T1000 (cell line): ENCODE measurements at regions not wholly inside any gene's neighbourhood (a gene's known extent, or its start where the extent isn't known, plus 50 kb on each side); places are given as distances from the start of the nearest gene placed in this dataset.
"Not testable (repeated sequence)": the region's sequence is repeated elsewhere in the genome, so short reads cannot be mapped to it uniquely, and the experiment has no call there.

Experiments
- DNase-seq: peaks from one replicate; lab custom pipeline; 2025; ENCODE audit warnings: mixed read lengths; lab: John Stamatoyannopoulos, UW

DNA sequence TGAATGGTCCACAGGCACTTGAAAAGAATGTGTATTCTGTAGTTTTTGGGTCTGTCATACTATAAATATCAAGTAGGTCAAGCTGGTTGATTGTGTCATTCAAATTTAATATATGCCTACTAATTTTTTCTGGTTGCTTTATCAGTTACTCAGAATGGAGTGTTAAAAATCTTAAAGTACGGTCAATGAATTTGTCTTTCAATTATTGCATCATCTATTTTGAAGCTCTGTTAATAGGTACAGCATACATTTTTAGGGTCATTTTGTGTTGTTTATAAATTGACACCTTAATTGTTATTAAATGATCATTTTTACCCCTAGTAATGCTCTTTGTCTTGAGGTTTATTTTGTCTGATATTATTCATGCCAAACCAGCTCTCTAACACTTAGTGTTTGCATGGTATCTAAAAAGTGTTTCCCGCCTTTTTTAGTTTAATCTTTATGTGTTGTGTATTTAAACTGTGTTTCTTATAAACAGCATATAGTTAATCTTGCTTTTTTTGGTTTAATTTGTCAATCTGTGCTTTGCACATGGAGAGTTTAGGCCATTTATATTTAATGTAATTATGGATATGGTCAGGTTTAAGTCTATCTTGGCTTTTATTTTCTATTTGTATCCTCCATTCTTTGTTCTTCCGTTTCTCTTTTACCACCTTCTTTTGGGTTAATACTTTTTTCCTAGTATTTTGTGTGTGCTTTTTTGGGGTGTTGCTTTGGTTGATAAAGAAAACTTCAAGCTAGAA, 204.9 kb upstream of the EEF2KMT start:
- DNase-seq = no peak

DNA sequence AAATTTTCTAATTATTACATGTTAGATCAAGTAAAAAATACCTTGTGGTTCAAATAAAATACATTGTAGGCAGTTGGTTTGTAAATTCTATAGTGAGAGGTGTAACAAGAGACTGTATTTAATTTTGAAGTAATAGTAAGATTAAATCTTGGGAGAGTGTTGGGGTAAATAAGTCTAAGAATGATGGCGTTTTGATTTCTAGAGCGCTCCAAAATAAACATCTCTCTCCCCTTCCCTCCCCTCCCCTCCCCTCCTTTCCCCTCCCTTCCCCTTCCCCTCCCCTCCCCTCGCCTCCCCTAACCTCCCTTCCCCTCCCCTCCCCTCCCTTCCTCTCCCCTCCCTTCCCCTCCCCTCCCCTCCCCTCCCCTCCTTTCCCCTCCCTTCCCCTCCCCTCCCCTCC, 200.6 kb upstream of the EEF2KMT start:
- no peak for DNase-seq

DNA sequence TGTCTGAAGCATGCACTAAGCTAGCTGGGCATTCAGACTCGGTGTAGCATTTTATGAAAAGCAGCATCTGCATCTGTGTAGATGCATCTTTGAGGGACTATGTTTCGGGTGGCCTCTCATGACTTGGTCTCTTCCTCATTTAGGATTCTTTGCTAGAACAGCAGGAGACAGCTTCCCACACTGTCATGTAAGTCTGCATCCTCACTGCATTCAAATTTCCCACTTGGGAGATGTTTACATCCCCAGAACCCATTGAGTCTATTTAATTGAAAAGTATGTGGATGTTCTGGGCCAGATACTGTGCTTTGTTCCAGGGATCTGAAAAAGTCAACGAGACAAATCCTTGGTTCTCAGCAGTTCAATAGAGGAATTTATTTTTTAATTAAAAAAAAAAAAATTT, 198.6 kb upstream of the EEF2KMT start:
- no peak for DNase-seq

DNA sequence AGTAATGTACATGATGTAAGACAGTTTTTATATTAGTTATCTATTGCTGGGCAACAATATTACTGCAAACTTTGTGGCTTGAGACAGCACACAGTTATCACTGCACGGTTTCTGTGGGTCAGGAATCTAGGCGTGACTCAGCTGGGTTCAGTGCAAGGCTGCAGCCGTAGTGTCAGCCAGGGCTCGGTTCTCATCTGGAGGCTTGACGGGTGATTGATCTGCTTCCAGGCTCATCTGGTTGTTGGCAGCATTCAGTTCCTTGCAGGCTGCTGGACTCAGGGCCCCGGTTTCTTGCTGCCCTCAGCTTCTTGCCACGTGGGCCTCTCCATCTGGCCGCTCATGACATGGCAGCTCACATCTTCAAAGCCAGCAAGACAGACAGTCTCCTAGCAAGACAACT, 197.7 kb upstream of the EEF2KMT start:
- not testable (repeated sequence) for DNase-seq

DNA sequence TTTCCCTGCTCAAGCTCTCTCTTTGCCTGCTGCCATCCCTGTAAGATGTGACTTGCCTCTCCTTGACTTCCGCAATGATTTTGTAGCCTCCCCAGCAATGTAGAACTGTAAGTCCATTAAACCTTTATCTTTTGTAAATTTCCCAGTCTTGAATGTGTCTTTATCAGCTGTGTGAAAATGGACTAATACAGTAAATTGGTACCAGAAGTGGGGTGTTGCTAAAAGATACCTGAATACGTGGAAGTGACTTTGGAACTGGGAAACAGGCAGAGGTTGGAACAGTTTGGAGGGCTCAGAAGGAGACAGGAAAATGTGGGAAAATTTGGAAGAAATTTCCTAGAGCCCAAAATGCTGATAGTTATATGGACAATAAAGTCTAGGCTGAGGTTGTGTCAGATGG, 184.6 kb upstream of the EEF2KMT start:
- DNase-seq = not testable (repeated sequence)

DNA sequence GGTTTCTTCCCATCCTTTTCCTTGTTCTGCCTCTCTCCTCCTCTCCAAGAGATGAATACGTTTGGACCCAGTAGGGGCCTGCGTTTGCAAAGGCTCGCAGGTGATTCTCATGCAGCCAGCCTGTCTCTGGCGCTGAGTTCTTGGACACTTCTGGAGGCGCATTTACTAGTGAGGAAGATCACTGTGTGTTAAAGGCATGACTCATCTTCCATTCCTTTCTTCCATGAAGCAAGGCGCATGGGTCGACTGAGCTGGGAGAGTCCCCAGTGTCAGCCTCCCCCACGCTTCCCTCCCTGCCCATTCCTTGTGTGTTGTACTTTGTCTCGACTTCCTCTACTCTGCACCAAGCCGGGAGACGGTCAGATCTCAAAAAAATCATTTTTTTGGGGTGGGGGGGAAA, 159.9 kb upstream of the EEF2KMT start:
- no peak for DNase-seq

DNA sequence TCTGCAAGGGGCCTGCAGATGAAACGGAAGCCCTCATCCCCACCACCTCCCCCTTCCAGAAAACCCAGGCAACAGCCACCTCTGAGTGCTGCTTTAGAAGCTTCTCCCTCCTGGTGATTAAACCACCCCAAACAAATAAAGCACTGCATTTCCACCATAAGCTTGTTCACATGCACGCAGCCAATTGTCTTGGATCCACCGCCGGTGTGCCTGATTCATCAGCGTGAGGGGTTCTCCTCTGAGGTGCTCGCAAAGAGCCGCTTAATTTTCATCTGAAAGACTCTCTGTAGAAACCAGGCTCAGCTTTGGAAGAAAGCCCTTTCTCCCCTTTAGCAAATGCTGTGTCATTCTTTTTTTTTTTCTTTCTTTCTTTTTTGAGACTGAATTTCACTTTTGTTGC, 155.2 kb upstream of the EEF2KMT start:
- no peak for DNase-seq

DNA sequence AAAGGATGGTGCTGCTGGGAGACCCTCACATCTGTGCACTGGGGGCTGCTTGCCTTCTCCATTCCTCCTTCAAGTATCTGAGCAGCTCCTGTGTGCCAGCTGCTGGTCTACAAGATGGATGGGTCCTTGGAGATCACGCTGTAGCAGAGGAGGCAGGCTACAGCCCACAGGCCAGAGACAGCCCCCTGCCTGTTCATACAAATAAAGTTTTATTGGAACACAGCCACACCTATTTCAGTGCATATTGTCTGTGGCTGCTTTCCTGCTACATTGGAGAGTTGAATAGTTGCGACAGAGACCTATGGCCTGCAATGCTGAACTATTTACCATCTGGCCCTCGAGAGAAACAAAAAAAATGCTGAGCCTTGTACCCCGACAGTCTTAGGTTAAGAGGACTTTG, 149.8 kb upstream of the EEF2KMT start:
- DNase-seq = not testable (repeated sequence)

DNA sequence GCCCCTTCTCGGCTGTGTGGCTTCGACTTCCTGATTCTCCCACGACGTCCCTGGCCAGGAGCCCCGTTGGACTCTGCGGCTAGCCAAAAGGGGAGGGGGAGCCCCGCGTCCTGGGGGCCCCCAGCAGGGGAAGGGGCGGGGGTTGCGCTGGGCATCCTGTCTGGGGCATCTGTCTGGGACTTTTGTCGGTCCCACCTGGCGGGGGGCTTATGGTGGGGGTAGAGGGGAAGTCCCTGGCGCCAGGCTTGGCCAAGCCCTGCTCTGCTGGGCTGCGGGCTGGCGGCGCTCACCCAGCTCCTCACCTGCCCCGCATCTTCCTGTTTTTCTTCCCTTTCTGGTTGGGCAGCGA, 142.7 kb upstream of the EEF2KMT start:
- not testable (repeated sequence) for DNase-seq

DNA sequence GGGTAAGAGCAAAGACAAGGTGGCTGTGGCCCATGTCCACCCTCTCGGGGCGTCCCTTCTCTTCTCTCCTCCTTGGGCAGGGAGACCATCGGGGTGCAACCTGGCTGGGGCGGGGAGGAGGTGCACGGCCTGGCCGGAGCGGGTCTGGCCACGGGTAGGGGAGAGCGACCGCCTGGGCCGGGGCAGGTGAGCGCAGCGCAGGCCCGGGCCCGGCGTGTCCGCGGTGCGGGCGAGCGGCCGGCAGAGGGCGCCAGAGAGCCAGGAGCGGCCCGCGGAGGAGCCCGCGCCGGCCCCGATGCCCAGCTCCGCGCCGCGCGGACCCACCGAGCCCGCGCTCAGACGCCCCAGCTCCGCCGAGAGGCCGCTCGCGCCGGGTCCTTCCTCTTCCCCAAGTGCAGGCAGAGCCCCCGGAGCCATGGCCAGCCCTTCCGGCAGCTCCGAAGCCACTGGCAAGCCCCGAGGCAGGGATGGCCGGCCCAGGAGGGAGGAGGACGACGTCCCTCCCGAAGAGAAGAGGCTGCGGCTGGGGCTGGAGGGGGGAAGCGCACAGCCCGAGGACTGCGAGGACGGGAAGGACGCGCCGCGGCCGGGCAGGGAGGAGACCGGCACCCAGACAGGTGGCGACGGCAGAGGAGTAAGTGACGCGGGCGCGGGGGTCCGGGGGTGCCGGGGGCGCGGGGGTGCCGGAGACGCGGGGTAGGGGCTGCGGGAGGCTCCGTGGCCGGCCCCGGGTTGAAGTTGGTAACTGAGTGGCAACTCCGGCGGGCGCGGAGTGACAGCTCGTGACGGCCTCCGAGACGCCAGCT, 142.1 kb upstream of the EEF2KMT start:
- not testable (repeated sequence) for DNase-seq

DNA sequence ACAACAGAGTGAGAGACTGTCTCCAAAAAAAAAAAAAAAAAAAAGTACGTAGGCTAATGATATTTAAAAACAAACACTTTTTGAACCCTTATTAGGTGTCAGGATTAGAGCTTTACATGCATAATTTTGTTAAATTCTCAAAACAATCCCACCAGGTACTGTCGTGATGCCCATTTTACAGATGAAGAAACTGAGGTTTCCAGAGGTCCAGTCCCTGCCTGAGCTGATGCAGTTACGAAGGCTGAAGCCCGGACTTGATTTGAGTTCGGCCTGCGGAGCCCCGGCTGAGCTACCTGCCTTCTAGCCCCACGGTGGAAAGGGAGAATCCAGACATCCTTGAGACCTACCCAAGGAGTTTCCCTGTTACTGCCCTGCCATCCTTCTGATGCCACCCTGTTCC, 137.5 kb upstream of the EEF2KMT start:
- no peak for DNase-seq

DNA sequence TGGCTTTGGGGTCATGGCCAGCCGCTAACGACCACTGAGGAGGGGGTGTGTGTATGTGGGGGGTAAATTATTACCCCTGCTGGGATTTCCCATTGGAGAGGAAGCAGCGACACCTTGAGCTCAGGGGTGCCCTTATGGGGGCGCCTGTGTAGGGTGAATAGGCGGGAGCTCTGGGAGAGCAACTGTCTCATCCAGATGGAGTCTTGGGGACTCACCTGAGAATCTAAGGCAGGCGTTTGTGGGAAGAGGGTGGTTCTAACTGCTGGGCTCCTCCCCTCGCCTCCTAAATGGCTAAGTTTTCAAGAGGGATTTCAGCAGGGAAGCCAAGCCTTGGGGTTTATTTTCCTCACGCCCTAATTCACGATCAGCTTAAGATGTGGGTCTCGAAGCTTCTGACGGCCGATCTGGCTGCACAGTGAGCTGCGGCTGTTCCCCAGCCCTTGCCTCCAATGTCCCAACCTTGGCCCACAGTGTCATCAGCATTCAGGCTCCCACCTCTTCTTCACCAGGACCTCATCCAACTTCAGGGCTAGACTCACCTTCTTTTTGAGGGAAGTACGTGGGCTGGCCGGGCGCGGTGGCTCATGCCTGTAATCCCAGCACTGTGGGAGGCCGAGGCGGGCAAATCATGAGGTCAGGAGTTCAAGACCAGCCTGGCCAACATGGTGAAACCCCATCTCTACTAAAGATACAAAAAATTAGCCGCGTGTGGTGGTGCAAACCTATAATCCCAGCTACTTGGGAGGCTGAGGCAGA, 136.9 kb upstream of the EEF2KMT start:
- DNase-seq = no peak

DNA sequence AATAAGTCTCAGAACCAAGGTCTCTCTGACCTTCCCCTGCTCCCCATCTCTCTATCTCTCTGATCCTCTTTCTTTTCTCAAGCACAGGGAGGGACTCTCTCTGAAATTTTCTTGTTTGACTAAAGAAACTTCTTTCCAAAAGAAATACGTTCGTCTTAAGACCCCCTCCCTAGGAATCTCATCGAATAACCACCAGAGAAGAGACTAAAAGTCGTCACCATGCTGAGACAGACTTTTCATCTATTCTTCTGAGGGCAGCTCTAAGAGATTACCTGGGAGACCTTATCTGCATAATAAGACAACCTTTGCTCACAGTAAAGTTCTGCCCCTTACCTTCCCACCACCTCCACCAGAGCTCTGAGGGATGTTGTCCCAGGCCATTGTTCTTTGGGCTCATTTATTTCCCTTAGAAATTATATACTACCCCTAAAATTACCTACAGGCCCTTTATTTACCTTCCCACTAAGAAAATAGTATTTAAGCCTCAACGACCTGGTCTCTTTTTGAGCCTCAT, 133.7 kb upstream of the EEF2KMT start:
- no peak for DNase-seq

DNA sequence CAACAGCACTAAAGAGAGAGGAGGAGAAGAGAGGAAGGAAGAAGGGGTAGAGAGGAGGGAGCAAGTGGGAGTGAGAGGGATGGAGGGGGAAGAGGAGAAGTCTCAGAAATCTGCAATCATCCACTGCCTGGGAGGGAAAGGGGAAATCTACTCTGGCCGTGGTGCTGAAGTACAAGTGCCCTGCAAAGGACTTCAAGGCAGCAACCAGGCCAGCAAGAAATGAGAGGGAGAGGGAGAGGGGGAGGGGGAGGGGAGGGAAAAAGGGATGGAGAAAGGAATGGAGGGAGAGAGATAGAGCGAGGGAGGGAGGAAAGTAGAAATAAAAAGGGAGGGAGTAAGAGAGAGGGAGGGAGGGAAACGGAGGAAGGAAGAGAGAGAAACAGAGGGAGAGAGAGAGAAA, 130.8 kb upstream of the EEF2KMT start:
- no peak for DNase-seq

DNA sequence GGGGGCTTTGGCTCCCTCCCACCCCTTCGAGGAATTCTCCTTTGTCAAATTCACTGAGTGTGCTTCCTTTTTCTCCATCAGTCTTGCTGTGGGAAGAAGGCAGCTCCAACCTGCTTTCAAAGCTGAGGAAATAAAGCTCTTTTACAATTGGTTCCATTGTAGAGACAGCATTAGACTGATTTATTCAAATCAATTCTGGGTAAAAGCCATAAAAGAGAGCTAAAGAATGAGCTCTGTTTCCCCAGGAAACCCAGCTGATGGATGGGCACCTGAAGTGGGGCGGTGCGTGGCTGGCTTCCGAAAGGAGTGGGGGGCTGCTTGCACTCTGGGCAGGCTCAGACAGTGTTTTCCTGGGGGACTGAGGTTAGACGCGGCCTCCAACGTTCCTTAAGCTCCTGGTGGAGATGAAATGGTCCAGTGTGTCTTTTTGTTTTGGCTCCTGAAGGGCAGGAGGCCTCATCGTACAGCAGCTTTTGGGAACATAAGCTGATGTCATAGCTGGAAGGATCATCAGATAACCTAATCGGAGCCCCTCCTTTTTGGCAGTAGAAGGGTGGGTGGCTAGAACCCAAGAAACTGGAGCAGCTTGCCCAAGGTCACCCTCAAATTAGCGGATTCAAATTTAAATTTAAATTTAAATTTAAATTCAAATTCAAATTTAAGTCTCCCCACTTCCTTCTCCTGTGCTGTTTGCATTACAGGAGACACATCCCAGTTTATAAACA, 128.5 kb upstream of the EEF2KMT start:
- DNase-seq = no peak

DNA sequence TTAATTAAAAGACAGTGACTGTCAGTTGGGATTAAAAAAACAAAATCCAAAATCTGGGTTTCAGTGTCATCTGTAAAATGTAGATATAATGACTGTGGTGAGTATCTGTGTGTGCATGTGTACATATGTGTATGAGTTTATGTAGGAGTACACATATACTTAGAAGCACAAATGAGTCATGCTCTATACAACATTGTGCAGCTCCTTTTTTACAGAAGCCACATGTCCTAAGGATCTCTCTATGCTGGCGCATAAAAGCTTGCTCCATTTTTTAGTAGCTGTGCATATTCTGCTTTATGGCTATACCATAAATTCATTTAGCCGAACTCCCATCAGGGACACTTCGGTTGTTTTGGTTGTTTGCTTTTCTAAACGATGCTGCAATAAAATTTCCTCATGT, 125.2 kb upstream of the EEF2KMT start:
- DNase-seq = no peak

DNA sequence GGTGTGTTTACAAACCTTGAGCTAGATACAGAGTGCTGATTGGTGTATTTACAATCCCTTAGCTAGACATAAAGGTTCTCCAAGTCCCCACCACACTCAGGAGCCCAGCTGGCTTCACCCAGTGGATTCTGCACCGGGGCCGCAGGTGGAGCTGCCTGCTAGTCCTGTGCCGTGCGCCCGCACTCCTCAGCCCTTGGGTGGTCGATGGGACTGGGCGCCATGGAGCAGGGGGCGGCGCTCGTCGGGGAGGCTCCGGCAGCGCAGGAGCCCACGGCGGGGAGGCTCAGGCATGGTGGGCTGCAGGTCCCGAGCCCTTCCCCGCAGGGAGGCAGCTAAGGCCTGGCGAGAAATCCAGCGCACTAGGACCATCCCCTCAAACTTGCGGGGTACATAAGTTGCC, 124.2 kb upstream of the EEF2KMT start:
- DNase-seq = not testable (repeated sequence)

DNA sequence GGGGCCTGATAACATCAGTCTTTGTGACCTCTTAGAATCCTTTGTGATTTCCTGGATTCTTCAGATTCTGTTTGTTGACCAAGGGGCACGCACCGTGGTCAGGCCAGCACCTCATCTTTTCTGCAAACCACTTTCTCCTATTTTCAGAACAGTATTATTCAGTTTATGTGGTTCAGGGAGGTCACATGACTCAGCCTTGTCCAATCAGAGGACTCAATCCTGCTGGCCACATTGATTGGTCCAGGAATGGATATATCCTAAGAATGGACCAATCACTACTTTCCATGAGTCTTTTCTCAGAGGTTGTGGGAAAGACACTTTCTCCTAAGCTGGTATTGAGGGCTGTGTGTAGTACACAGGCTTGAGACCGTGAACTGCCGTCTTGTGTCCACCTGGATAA, 123.1 kb upstream of the EEF2KMT start:
- no peak for DNase-seq

DNA sequence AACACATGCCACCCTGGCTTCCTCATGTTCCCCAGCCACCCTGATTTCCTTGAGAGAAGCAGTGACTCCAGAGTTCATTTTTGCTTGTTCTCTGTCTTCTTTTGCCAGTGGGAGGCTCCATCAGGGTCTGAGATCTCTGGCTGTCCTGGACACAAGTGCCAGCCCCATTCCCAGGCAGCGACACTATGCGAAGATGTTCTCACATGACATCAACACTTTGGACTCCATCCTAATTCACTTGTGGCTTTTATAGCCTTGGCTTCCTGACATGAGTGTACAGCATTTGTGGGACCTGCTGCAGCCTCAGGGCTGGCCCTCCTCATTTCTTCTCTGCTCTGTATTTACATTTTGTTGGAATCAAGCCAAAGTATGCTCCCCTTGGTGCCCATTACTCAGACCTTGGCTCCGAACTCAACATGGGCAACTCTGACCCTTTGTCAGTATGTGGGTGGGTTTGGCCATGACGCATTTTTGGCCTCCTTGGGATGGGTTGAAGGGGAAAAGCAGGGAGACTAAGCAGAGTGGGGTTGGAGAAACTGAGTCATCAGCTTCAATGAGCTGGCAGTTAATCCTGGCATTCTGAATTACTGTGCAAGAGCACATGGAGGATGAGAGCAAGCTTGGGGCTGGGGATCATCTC, 119.0 kb upstream of the EEF2KMT start:
- no peak for DNase-seq

DNA sequence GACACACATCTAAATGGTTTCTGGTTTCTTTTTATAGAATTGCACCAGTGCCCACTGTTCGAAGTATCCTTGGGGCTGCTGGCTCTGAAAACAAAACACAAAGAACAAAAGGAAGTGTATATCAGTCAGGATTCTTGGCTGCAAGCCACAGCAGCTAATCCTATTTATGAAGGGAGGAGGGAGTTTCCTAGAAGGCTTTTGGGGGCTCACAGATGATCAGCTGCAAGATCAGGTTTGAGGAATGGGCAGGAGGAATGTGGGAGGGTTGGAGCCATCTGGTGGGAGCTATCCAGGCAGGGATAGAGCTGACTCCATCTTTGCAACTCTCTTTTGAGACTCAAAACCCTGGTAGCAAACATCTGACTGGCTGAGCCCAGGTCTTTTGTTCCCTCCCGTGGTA, 118.3 kb upstream of the EEF2KMT start:
- no peak for DNase-seq

DNA sequence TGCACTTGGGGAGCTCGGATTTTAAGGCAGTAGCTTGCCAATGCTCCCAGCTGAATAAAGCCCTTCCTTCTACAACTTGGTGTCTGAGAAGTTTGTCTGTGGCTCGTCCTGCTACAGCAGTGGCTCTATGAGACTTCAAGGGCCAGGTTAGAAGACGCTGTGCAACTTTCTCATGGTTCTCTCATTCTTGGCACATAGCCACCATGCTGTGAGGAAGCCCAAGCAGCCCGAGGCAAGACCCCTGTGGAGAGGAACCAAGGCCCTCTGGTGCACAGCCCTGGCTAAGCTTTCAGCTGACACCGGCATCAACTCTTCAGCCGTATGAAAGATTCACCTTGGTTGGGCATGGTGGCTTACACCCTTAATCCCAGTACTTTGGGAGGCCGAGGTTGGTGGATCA, 116.9 kb upstream of the EEF2KMT start:
- DNase-seq = no peak

DNA sequence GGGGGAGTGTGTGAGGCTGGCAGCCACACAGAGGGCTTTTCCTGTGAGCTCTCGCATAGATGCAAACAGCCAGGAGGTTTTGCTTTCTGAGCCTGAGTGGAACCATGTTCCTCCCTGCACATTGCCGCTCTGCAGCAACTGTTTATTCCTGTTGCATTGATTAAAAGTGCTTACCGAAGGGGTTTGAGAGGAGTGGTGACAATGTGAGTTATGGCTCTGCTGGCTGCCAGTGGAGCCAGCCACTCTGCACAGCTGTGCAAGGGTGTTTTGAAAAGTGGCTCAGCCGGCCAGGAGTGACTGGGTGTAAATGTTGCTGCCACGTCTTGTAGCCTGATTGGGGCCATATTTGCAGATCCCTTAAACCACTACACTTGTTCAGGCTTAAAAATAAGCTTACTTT, 114.9 kb upstream of the EEF2KMT start:
- DNase-seq = not testable (repeated sequence)
